ENCODE measurements at regions not wholly inside any gene's neighbourhood (a gene's known extent, or its start where the extent isn't known, plus 50 kb on each side); places are given as distances from the start of the nearest gene placed in this dataset.

- TF ChIP-seq CTCF (IDR thresholded peaks at IDR 0.05), result no peak
Measured at GRCh38 chr18:10289251-10289650, 165.2 kb upstream of the APCDD1 start.

GRCh38 chr18:10289951-10290637, 164.3 kb upstream of the APCDD1 start:
- no peak for TF ChIP-seq CTCF (IDR thresholded peaks at IDR 0.05)
- DNase-seq (ENCODE audit: low spot score) (no peak), ATAC-seq (ENCODE audit: low FRiP score) (no peak)

More at GRCh38 chr18:10289251-10289650, 165.2 kb upstream of the APCDD1 start:
- DNase-seq (ENCODE audit: low spot score) (no peak), ATAC-seq (ENCODE audit: low FRiP score) (no peak)

- DNase-seq (ENCODE audit: low spot score) (no peak), ATAC-seq (ENCODE audit: low FRiP score) (no peak)
- no peak for TF ChIP-seq CTCF (IDR thresholded peaks at IDR 0.05)
Measured at GRCh38 chr18:10290638-10291235, 163.7 kb upstream of the APCDD1 start.

- DNase-seq (ENCODE audit: low spot score), result no peak
- no peak for TF ChIP-seq CTCF (IDR thresholded peaks at IDR 0.05)
- ATAC-seq (ENCODE audit: low FRiP score), result peak; percentile 55
Measured at GRCh38 chr18:10291568-10291981, 162.9 kb upstream of the APCDD1 start.

GRCh38 chr18:10293966-10294365, 160.5 kb upstream of the APCDD1 start:
- no peak for TF ChIP-seq CTCF (IDR thresholded peaks at IDR 0.05)
- no peak for DNase-seq (ENCODE audit: low spot score)
- ATAC-seq (ENCODE audit: low FRiP score), result no peak

GRCh38 chr18:10295751-10296150, 158.7 kb upstream of the APCDD1 start:
- DNase-seq (ENCODE audit: low spot score) (no peak), ATAC-seq (ENCODE audit: low FRiP score) (no peak)
- no peak for TF ChIP-seq CTCF (IDR thresholded peaks at IDR 0.05)

- DNase-seq (ENCODE audit: low spot score), result no peak
- no peak for TF ChIP-seq CTCF (IDR thresholded peaks at IDR 0.05)
- no peak for ATAC-seq (ENCODE audit: low FRiP score)
Measured at GRCh38 chr18:10296491-10296890, 157.9 kb upstream of the APCDD1 start.
